H1 (cell line): ENCODE measurements at regions not wholly inside any gene's neighbourhood (a gene's known extent, or its start where the extent isn't known, plus 50 kb on each side); places are given as distances from the start of the nearest gene placed in this dataset.

ENCODE experiments used
- CTCF ChIA-PET: fragments of 300-600 bp; sonication (Branson Sonifier 250); formaldehyde crosslinking; loops from one replicate; lab custom pipeline; 2021; ENCODE audit not compliant: partially characterized antibody; lab: Charles Lee
- POLR2A ChIA-PET: fragments of 300-600 bp; sonication (Branson Sonifier 250); formaldehyde crosslinking; loops from one replicate; lab custom pipeline; 2021; ENCODE audit warnings: inconsistent platforms; ENCODE audit not compliant: partially characterized antibody; lab: Charles Lee
- DNase-seq, 2 experiments: peaks; one replicate each; pipeline versions ENCODE4 v3.0.0 to v3.0.0-alpha.2; 2010 to 2022; ENCODE audit warnings: low spot score in 2 of 2, low read depth in 1 of 2, mixed read lengths in 1 of 2
- FAIRE-seq: peaks from 2 replicates; lab custom pipeline; 2011; peaks lifted over from hg19 to GRCh38; lab: Jason Lieb, UNC
- H2AFZ ChIP-seq: 2 replicates; pipeline ENCODE4 v1.8.1; 2012; ENCODE audit warnings: low read length, inconsistent platforms
- H2AK5ac ChIP-seq: 2 replicates; pipeline ENCODE4 v1.6.1; 2013; ENCODE audit warnings: low read depth, low read length
- H2BK120ac ChIP-seq: replicated peaks from 2 replicates; pipeline ENCODE3; 2013; ENCODE audit warnings: low read depth, low read length, inconsistent platforms
- H2BK12ac ChIP-seq: 2 replicates; pipeline ENCODE4 v1.6.1; 2013; ENCODE audit warnings: low read depth, low read length
- H2BK15ac ChIP-seq: 2 replicates; pipeline ENCODE4 v1.6.1; 2013; ENCODE audit warnings: low read length
- H2BK20ac ChIP-seq: 2 replicates; pipeline ENCODE4 v1.6.1; 2013; ENCODE audit warnings: low read length
- H2BK5ac ChIP-seq: 2 replicates; pipeline ENCODE4 v1.6.1; 2013; ENCODE audit warnings: low read depth, low read length
- H3K14ac ChIP-seq: 2 replicates; pipeline ENCODE4 v1.6.1; 2013; ENCODE audit warnings: inconsistent platforms; ENCODE audit not compliant: insufficient read length
- H3K18ac ChIP-seq: 2 replicates; pipeline ENCODE4 v1.6.1; 2013; ENCODE audit warnings: low read length; ENCODE audit errors: extremely low read depth
- H3K23ac ChIP-seq: 2 replicates; pipeline ENCODE4 v1.6.1; 2013; ENCODE audit warnings: inconsistent platforms; ENCODE audit not compliant: insufficient read length
- H3K23me2 ChIP-seq: 2 replicates; pipeline ENCODE4 v1.6.1; 2013; ENCODE audit warnings: low read depth, low read length
- H3K27ac ChIP-seq: 2 replicates; pipeline ENCODE4 v1.6.1; 2011; ENCODE audit warnings: low read depth, low read length, inconsistent platforms
- H3K27me3 ChIP-seq, 4 experiments: replicated peaks in 1 of 4; 1 replicate in 1 of 4; 2 replicates in 3 of 4; pipeline versions ENCODE4 v1.6.1 to v1.8.1; 2011 to 2013; ENCODE audit warnings: low read length in 3 of 4, mild to moderate bottlenecking in 3 of 4, inconsistent platforms in 2 of 4, mixed read lengths in 2 of 4, moderate library complexity in 1 of 4; ENCODE audit not compliant: control insufficient read depth in 3 of 4, insufficient read depth in 3 of 4; ENCODE audit errors: extremely low read depth in 1 of 4
- H3K36me3 ChIP-seq, 4 experiments: 2 replicates each; pipeline versions ENCODE4 v1.6.1 to v1.8.1; 2011 to 2013; ENCODE audit warnings: mild to moderate bottlenecking in 4 of 4, low read length in 3 of 4, moderate library complexity in 2 of 4, control low read depth in 1 of 4, inconsistent platforms in 1 of 4; ENCODE audit not compliant: insufficient read depth in 4 of 4, control insufficient read depth in 2 of 4
- H3K4ac ChIP-seq: replicated peaks from 2 replicates; pipeline ENCODE3; 2013; ENCODE audit warnings: low read length, low read depth, mixed read lengths, inconsistent platforms; ENCODE audit not compliant: insufficient read length
- H3K4me1 ChIP-seq, 4 experiments: replicated peaks in 1 of 4; 1 replicate in 1 of 4; 2 replicates in 3 of 4; pipeline versions ENCODE4 v1.6.1 to v1.8.1; 2011 to 2013; ENCODE audit warnings: low read length in 3 of 4, inconsistent platforms in 2 of 4, mixed read lengths in 1 of 4; ENCODE audit not compliant: insufficient read depth in 4 of 4, control insufficient read depth in 3 of 4
- H3K4me2 ChIP-seq, 2 experiments: 2 replicates each; pipeline versions ENCODE4 v1.6.1 to v1.8.1; 2011 to 2013; ENCODE audit warnings: low read depth in 2 of 2, low read length in 2 of 2, control low read depth in 1 of 2, inconsistent platforms in 1 of 2, mild to moderate bottlenecking in 1 of 2; ENCODE audit not compliant: insufficient read depth in 1 of 2
- H3K4me3 ChIP-seq, 4 experiments: fragments of 200-600, 300-600 bp in 1 of 4; sonication (generic), shearing (Covaris generic), sonication (Bioruptor Twin) in 1 of 4; 2 replicates each; pipeline versions ENCODE4 v1.5.1 to v1.8.1; 2011 to 2016; ENCODE audit warnings: low read length in 4 of 4, low read depth in 3 of 4, control low read depth in 2 of 4, inconsistent platforms in 2 of 4, mild to moderate bottlenecking in 2 of 4, mixed read lengths in 1 of 4, moderate library complexity in 1 of 4; ENCODE audit not compliant: insufficient read depth in 2 of 4; ENCODE audit errors: extremely low read depth in 1 of 4
- H3K56ac ChIP-seq: replicated peaks from 2 replicates; pipeline ENCODE3; 2013; ENCODE audit warnings: low read depth, mild to moderate bottlenecking, mixed read lengths, low read length, inconsistent platforms; ENCODE audit not compliant: insufficient read length
- H3K79me1 ChIP-seq: 2 replicates; pipeline ENCODE4 v1.6.1; 2013; ENCODE audit warnings: low read depth, low read length, control low read depth
- H3K79me2 ChIP-seq, 2 experiments: 2 replicates each; pipeline versions ENCODE4 v1.6.1 to v1.8.1; 2012 to 2013; ENCODE audit warnings: low read length in 2 of 2, mild to moderate bottlenecking in 2 of 2, inconsistent platforms in 1 of 2; ENCODE audit not compliant: insufficient read depth in 2 of 2, control insufficient read depth in 1 of 2
- H3K9ac ChIP-seq, 4 experiments: replicated peaks in 1 of 4; 1 replicate in 1 of 4; 2 replicates in 3 of 4; pipeline versions ENCODE4 v1.6.1 to v1.8.1; 2011 to 2013; ENCODE audit warnings: low read depth in 3 of 4, low read length in 3 of 4, control low read depth in 2 of 4, mild to moderate bottlenecking in 2 of 4, moderate library complexity in 2 of 4, inconsistent platforms in 1 of 4; ENCODE audit errors: extremely low read depth in 1 of 4
- H3K9me3 ChIP-seq, 2 experiments: 2 replicates each; pipeline versions ENCODE4 v1.6.1 to v1.8.1; 2012 to 2013; ENCODE audit warnings: mild to moderate bottlenecking in 2 of 2, moderate library complexity in 2 of 2, control low read depth in 1 of 2, inconsistent platforms in 1 of 2, low read depth in 1 of 2, low read length in 1 of 2, mixed read lengths in 1 of 2; ENCODE audit not compliant: insufficient read depth in 2 of 2
- H4K20me1 ChIP-seq, 2 experiments: replicated peaks in 1 of 2; 2 replicates each; pipeline versions ENCODE3 to v1.8.1; 2011 to 2013; ENCODE audit warnings: inconsistent platforms in 2 of 2, low read length in 2 of 2, mild to moderate bottlenecking in 1 of 2; ENCODE audit not compliant: insufficient read depth in 2 of 2, control insufficient read depth in 1 of 2
- H4K5ac ChIP-seq: 2 replicates; pipeline ENCODE4 v1.6.1; 2013; ENCODE audit warnings: low read length, low read depth, mixed read lengths, inconsistent platforms; ENCODE audit not compliant: insufficient read length
- H4K8ac ChIP-seq: 2 replicates; pipeline ENCODE4 v1.8.0; 2013; ENCODE audit warnings: mild to moderate bottlenecking, moderate library complexity, low read length, inconsistent platforms; ENCODE audit not compliant: insufficient read depth; ENCODE audit errors: extremely low read depth
- H4K91ac ChIP-seq: replicated peaks from 2 replicates; pipeline ENCODE3; 2013; ENCODE audit warnings: low read length, mixed read lengths, inconsistent platforms; ENCODE audit not compliant: insufficient read length
- CTCF ChIP-seq, 3 experiments: IDR thresholded peaks; 1 replicate in 2 of 3; 2 replicates in 1 of 3; pipeline versions ENCODE4 v1.5.1 to v1.6.1; 2011; ENCODE audit warnings: low read length in 3 of 3, mild to moderate bottlenecking in 3 of 3, inconsistent platforms in 2 of 3, low read depth in 1 of 3, moderate library complexity in 1 of 3; ENCODE audit not compliant: insufficient read depth in 1 of 3; ENCODE audit errors: control extremely low read depth in 1 of 3
- GABPA ChIP-seq: IDR thresholded peaks from 2 replicates; pipeline ENCODE4 v1.6.1; 2011; ENCODE audit warnings: mild to moderate bottlenecking, low read length, moderate library complexity, borderline replicate concordance; ENCODE audit not compliant: insufficient read depth
- RAD21 ChIP-seq, 2 experiments: IDR thresholded peaks in 1 of 2; conservative IDR thresholded peaks in 1 of 2; 2 replicates each; pipeline ENCODE4 v1.6.1; 2011; ENCODE audit warnings: low read depth in 2 of 2, low read length in 2 of 2, improper control_type of control experiment in 1 of 2, inconsistent platforms in 1 of 2, mild to moderate bottlenecking in 1 of 2, moderate library complexity in 1 of 2
- SP4 ChIP-seq: IDR thresholded peaks from 2 replicates; pipeline ENCODE4 v1.6.1; 2012; ENCODE audit warnings: low read length, inconsistent platforms
- SRF ChIP-seq: IDR thresholded peaks from 2 replicates; pipeline ENCODE4 v1.6.1; 2011; ENCODE audit warnings: mild to moderate bottlenecking, low read depth, low read length, moderate library complexity
- whole genome bisulfite sequencing, 2 experiments: shearing (Covaris generic) in 1 of 2; methylation state at CpG; one replicate each; pipeline versions ENCODE4 v1.1.6 to v1.1.7; 2013 to 2015; ENCODE audit warnings: low lambda C conversion rate in 2 of 2, mixed read lengths in 2 of 2, inconsistent platforms in 1 of 2, low coverage in 1 of 2, missing lambda C conversion rate in 1 of 2; ENCODE audit not compliant: insufficient replicate concordance in 2 of 2, insufficient coverage in 1 of 2, insufficient read length in 1 of 2; ENCODE audit errors: extremely low coverage in 1 of 2, missing lambda C conversion rate in 1 of 2; 5-methylcytosine and 5-hydroxymethylcytosine counted together

GRCh38 chr1:29706936-29707335 lies 470.6 kb downstream of the PTPRU start:
- Histone ChIP-seq H2AFZ (no peak overlapping the region), H3K79me1 (no peaks in the 10 kb centered on the region), H3K4me2 (peak overlapping the region; percentile 58 to 69; a peak in 3 of 4 replicates), H3K23me2 (0 out of 2 replicates have a peak, but pooled peaks cover 1% of the 10 kb centered on the region), H3K18ac (no peak overlapping the region), H3K9me3 (no peaks in the 10 kb centered on the region), H3K4me1 (peaks cover 0 to 5% (median 3%) of the 10 kb centered on the region in 4 experiments; a peak in 4 of 7 replicates), H2BK120ac (no peak overlapping the region), H3K56ac (no peak overlapping the region), H4K20me1 (no peaks in the 10 kb centered on the region), H3K27ac (no peak overlapping the region), H4K91ac (no peak overlapping the region), H3K79me2 (no peaks in the 10 kb centered on the region), H3K27me3 (no peaks in the 10 kb centered on the region), H2BK20ac (no peak overlapping the region), H3K14ac (no peak overlapping the region), H3K4ac (no peak overlapping the region), H2BK5ac (no peak overlapping the region), H3K9ac (no peak overlapping the region), H2BK12ac (no peak overlapping the region), H2BK15ac (no peak overlapping the region), H2AK5ac (no peak overlapping the region), H3K23ac (no peak overlapping the region), H3K36me3 (no peaks in the 10 kb centered on the region), H3K4me3 (peak overlapping the region; percentile 28 to 57 (median 34); a peak in 6 of 8 replicates), H4K8ac (no peak overlapping the region), H4K5ac (no peak overlapping the region)
- WGBS, 2 experiments: 4% methylated on average over 16 of the region's 28 CpGs; no CpG with 5 or more reads in 1 of the 2 experiments
- peak; percentile 60 to 92 for DNase-seq
- CTCF ChIA-PET: interaction anchor here (0.8 to 12.1 kb wide), 11 partner anchors 9 to 673 kb away, joined by 3 to 163 read pairs (median 4); no protein-coding TSS in a partner anchor
- POLR2A ChIA-PET: interaction anchor here (0.5 kb wide), 1 partner anchor 696 kb away, joined by 3 read pairs; no protein-coding TSS in a partner anchor
- no peak for FAIRE-seq
- peak; percentile 81 to 87 for TF ChIP-seq RAD21 (IDR thresholded peaks at IDR 0.05 in 1 of 2, conservative IDR thresholded peaks at IDR 0.05 in 1 of 2; ENCODE audit: low read depth in 2 of 2, low read length in 2 of 2)
- TF ChIP-seq CTCF (IDR thresholded peaks at IDR 0.05; ENCODE audit: control extremely low read depth in 1 of 3, insufficient read depth in 1 of 3, low read depth in 1 of 3, low read length in 3 of 3): peak; percentile 70 to 96 (median 86)
- TF ChIP-seq SRF: no peak
- TF ChIP-seq GABPA: no peak
- 0 out of 2 replicates have a peak, but pooled peaks have one; percentile 37 for TF ChIP-seq SP4
